H7 (cell line): ENCODE measurements at regions not wholly inside any gene's neighbourhood (a gene's known extent, or its start where the extent isn't known, plus 50 kb on each side); places are given as distances from the start of the nearest gene placed in this dataset.
"Not testable (repeated sequence)": the region's sequence is repeated elsewhere in the genome, so short reads cannot be mapped to it uniquely, and the experiment has no call there.

ENCODE experiments used
- DNase-seq: peaks from one replicate; pipeline ENCODE4 v3.0.0; 2012
- H3K27me3 ChIP-seq: 2 replicates; pipeline ENCODE4 v1.6.0; 2011; ENCODE audit warnings: mild to moderate bottlenecking, low read length; ENCODE audit not compliant: control insufficient read depth, insufficient read depth
- H3K36me3 ChIP-seq: replicated peaks from 2 replicates; pipeline ENCODE4 v1.5.1; 2011; ENCODE audit warnings: low read length; ENCODE audit not compliant: control insufficient read depth, insufficient read depth
- H3K4me3 ChIP-seq: 2 replicates; pipeline ENCODE4 v1.5.1; 2011; ENCODE audit warnings: low read depth, mild to moderate bottlenecking, control low read depth, low read length, moderate library complexity; ENCODE audit not compliant: insufficient read depth

- DNase-seq: no peak
- Histone ChIP-seq H3K4me3 (no peak overlapping the region), H3K27me3 (no peaks in the 10 kb centered on the region), H3K36me3 (no peaks in the 10 kb centered on the region)
Measured at GRCh38 chr13:28607187-28607955, 51.6 kb upstream of the POMP start.

GRCh38 chr13:28606466-28606865, 52.5 kb upstream of the POMP start:
- no peak for DNase-seq
- no peaks in the 10 kb centered on the region for H3K27me3 ChIP-seq
- no peak overlapping the region for H3K4me3 ChIP-seq
- no peaks in the 10 kb centered on the region for H3K36me3 ChIP-seq

GRCh38 chr13:28605147-28605546, 53.8 kb upstream of the POMP start:
- not testable (repeated sequence) for H3K36me3 ChIP-seq, H3K4me3 ChIP-seq, DNase-seq, H3K27me3 ChIP-seq

GRCh38 chr13:28603043-28603664, 55.8 kb upstream of the POMP start:
- Histone ChIP-seq H3K36me3 (no peaks in the 10 kb centered on the region), H3K4me3 (no peak overlapping the region), H3K27me3 (no peaks in the 10 kb centered on the region)
- DNase-seq: no peak

GRCh38 chr13:28602580-28602979, 56.4 kb upstream of the POMP start:
- H3K36me3 ChIP-seq: no peaks in the 10 kb centered on the region
- no peak overlapping the region for H3K4me3 ChIP-seq
- no peaks in the 10 kb centered on the region for H3K27me3 ChIP-seq
- DNase-seq: no peak

- Histone ChIP-seq H3K27me3 (no peaks in the 10 kb centered on the region), H3K4me3 (no peak overlapping the region), H3K36me3 (no peaks in the 10 kb centered on the region)
- DNase-seq: no peak
Measured at GRCh38 chr13:28601581-28601980, 57.3 kb upstream of the POMP start.

GRCh38 chr13:28597641-28598040, 61.3 kb upstream of the POMP start:
- H3K36me3 ChIP-seq: no peaks in the 10 kb centered on the region
- no peaks in the 10 kb centered on the region for H3K27me3 ChIP-seq
- H3K4me3 ChIP-seq: no peak overlapping the region
- no peak for DNase-seq

- Histone ChIP-seq H3K27me3 (no peaks in the 10 kb centered on the region), H3K36me3 (no peaks in the 10 kb centered on the region), H3K4me3 (no peak overlapping the region)
- DNase-seq: no peak
Measured at GRCh38 chr13:28590461-28590860, 68.5 kb upstream of the POMP start.

GRCh38 chr13:28588296-28588695, 70.6 kb upstream of the POMP start:
- Histone ChIP-seq H3K36me3 (no peaks in the 10 kb centered on the region), H3K27me3 (no peaks in the 10 kb centered on the region), H3K4me3 (no peak overlapping the region)
- DNase-seq: no peak

GRCh38 chr13:28587174-28587540, 71.8 kb upstream of the POMP start:
- no peak for DNase-seq
- Histone ChIP-seq H3K36me3 (no peaks in the 10 kb centered on the region), H3K4me3 (no peak overlapping the region), H3K27me3 (no peaks in the 10 kb centered on the region)

- Histone ChIP-seq H3K4me3 (no peak overlapping the region), H3K27me3 (no peaks in the 10 kb centered on the region), H3K36me3 (no peaks in the 10 kb centered on the region)
- DNase-seq: peak; percentile 49
Measured at GRCh38 chr13:28586439-28587173, 72.3 kb upstream of the POMP start.

- H3K27me3 ChIP-seq: no peaks in the 10 kb centered on the region
- no peak overlapping the region for H3K4me3 ChIP-seq
- DNase-seq: no peak
- no peaks in the 10 kb centered on the region for H3K36me3 ChIP-seq
Measured at GRCh38 chr13:28585561-28585960, 73.4 kb upstream of the POMP start.

GRCh38 chr13:28584873-28585381, 74.0 kb upstream of the POMP start:
- H3K27me3 ChIP-seq: no peaks in the 10 kb centered on the region
- no peak overlapping the region for H3K4me3 ChIP-seq
- H3K36me3 ChIP-seq: no peaks in the 10 kb centered on the region
- DNase-seq: no peak

- no peak for DNase-seq
- Histone ChIP-seq H3K36me3 (no peaks in the 10 kb centered on the region), H3K4me3 (no peak overlapping the region), H3K27me3 (no peaks in the 10 kb centered on the region)
Measured at GRCh38 chr13:28583651-28584091, 75.3 kb upstream of the POMP start.

- no peak for DNase-seq
- H3K27me3 ChIP-seq: no peaks in the 10 kb centered on the region
- no peaks in the 10 kb centered on the region for H3K36me3 ChIP-seq
- no peak overlapping the region for H3K4me3 ChIP-seq
Measured at GRCh38 chr13:28582892-28583240, 76.1 kb upstream of the POMP start.
